Myocyte (in vitro differentiated cells): ENCODE measurements at regions not wholly inside any gene's neighbourhood (a gene's known extent, or its start where the extent isn't known, plus 50 kb on each side); places are given as distances from the start of the nearest gene placed in this dataset.
"Not testable (repeated sequence)": the region's sequence is repeated elsewhere in the genome, so short reads cannot be mapped to it uniquely, and the experiment has no call there.

ENCODE experiments used
- DNase-seq: peaks from one replicate; pipeline ENCODE4 v3.0.0-alpha.2; 2012; ENCODE audit warnings: low read depth

DNA sequence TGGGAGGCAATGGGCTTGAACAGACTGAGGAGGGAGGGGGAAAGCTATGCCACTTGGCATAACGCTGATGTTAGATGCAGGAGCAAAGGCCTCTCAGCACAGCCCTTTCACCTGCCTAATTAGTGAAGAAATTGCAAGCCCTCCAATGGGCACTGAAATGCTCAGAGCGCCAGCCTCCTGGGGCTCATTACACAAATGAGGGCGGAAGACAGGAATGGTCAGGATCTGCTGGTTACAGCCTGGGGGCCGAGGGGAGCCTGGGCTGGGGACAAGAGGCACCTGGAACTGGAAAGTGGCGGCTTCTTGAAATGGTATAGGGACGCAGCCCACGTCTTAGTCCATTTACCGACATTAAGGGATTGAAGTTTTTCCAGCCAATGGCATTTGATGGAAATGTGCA lies 50.2 kb upstream of the PLET1 start:
- DNase-seq: no peak

DNA sequence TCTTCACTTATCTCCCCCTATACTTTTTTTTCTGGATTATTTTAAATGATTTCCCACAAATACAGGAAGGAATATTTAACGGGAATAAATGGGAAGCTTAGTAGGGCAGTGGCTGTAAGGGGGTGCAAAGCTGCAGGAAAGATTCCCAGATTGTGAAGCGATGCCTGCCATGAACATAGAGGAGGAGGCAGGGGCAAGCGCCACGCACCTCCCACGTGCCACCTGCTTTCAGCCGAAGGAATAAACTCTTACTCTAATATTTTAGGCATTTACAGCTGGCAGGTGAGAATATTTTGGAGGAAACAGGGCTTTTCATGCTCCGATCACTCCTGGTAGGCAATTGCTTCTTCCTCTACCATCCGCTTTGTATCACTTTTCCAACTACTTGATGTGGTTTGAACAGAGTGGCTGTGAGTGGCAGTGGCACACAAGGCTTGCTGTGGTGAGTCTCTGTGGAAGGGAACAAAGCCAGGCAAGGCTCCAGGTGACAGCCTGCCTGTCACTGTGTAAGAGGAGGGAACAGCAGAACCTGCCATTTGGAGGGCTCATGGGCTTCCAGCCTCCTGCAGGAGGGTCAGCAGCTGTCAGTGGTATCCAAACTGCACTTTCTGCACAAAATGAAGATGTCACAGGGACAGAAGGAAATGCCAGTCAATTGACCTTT lies 54.5 kb upstream of the PLET1 start:
- peak; percentile 62 for DNase-seq

DNA sequence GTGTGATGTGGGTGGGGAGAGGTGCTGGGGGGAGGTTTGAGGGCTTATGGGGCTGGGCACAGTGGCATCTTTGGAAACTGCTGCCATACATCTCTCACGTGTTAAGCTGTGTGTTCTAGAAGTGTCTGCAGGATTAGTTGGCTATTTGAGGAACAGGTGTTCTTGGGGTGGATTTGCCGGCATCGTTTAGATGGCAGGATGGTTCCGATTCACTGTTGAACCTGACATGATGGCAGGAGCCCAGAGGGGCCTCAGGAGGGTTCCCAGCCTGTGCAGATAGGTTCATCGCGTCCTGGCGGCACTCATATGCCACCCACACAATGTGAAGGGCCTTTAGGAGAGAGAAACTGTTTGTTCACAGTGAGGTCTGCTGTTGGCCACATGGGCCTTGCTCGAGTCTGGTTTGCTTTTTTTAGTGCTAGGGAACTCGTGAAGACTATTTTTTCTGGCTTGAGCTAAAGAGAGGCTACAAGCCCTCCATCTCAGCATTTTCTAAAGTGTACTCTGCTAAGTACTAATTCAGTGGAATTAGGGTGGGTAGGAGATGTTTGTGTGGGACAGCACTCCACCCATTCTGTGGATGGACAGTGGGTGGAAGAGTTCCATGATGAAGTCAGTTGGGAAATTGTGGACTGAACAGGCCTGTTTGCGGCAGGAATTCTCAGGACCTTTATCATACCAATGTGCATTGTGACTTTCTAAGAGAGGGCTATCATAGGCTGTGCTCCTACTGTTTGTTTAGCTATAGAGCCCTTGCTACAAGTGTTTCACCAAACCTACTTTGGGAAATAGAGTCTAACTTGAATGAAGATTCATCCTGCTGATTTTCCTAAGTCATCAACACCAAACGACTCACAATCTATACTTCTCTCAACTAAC lies 55.4 kb upstream of the PLET1 start:
- DNase-seq: no peak

DNA sequence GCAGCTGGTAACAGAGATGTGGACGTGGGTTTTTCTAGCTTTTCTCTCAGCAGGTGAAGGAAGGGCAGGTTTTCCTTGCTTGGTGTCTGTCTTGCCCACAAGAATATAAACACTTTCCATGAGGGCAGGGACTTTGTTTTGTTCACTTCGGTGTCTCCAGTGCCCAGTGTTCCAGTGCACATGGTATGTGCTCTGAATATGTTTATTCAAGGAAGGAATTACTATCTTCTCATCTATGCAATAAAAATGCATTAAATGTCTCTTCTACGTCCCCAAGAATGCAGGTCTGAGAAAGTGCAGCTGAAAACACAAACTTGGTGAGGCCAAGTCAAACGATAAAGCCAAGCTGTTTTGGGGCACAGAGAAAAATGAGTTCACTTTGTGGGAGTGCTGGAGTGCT lies 56.3 kb upstream of the PLET1 start:
- DNase-seq: no peak

DNA sequence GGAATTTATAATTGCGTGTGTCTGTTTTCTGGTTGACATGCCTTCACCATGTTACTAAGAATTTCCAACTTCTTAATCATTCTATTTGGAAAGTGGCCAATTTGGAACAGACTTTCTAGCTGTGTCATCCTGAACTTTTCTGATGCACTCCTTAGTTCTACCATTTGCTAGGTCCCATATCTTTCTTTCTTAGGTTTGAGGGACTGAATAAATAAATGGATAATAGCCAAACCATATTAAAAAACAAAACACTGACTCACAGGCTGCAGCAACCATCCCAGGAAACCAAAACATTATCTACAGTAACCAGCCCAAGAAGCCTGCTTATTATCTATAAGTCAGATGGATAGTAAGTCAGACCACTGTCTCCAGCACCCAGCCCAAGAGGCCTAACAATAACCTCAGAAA lies 57.5 kb upstream of the PLET1 start:
- DNase-seq: peak; percentile 90

DNA sequence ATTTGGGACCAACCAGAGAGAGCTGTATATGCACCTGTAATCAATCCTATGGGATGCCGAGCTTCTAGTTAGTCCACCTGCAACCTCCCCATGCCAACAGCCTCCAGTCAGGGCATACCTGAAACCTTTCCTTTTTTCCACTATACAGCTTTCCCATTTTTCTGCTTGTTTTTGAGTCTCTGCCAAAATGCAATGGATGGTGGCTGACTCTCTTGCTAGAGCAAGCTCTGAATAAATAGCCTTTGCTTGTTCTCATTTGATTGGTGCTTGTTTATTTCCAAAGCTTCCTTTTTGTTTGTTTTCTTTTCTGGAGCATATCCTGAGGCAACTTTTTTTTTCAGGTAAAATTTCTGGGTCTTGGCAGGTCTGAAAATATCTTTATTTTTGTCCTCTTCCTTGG lies 58.0 kb upstream of the PLET1 start:
- DNase-seq: no peak

DNA sequence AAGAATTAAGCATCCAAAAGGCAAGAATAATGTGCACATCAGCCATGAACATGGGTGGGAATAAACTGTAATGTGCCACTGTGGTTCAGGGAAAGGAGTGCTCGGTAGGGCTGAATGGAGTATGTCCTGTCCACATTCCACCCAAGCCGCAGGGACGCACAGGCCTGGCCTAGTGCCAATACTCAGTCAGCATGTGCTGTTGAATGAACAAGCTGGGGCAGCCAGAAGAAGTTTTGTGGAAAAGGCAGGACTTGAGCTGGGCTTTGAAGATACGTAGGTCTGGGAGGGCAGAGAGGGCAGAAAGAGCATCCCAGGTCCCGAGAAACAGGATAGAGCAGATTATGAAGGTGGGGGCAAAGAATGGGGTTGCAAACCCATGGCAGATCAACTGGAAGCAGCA lies 60.0 kb upstream of the PLET1 start:
- DNase-seq: peak; percentile 84

DNA sequence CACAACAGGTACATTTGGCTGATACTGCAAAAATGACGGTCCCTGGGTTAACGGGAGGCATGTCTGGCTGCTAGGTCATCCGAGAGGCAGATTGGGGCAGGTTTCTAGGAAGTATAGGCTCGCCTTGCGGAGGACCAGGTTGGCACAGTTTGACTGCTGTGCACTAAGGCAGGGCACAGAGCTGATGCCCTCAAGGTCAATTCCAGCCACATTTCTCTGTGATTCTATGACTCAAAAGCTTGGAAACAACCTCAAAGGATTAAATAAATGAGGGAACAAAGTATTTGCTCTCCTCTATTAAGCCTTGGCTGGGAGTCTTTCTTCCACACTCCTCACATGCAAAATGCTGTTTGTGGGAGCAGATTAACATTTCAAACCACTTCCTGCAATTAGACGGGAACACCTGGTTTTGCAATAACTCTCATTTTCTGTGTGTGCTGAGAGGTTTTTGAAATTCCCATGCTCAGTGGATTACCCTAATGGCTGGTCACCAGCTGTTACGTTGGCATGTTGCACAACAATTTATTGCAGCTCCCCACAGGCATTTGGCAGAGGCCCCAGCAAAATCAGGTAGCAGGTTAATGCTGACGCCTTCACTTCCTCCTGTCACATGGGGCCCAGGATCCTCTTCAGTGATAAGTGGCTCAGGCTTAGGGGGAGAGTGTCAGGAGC lies 61.0 kb upstream of the PLET1 start:
- DNase-seq: peak; percentile 90

DNA sequence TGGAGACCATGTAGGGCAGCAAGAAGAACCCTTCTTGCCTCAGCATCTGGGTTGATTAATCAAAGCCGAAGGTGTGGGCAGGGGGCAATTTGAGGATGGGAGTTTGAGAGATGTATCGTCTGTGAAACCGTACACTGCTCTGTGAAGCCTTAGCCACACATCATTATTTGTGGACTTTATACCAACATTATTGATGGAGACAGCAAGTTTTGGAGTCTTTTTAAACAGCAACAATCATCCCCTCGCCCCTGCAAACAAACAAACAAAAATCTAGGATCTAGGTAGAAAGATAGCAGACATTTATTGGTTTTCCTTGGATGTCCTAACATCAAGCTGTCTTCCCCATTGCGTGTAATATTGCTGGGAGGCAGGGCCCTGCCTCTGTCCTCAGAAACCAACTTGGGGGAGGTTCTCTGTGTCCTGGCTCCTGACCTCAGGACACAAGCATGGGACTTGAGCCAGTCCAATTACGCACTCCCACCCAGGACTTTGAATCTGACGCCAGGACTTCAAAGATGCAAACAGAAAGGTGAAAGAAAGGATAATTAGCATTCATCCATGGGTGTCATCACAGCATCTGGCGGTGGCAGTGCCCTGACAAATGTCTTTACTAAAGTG lies 61.6 kb upstream of the PLET1 start:
- DNase-seq: no peak

DNA sequence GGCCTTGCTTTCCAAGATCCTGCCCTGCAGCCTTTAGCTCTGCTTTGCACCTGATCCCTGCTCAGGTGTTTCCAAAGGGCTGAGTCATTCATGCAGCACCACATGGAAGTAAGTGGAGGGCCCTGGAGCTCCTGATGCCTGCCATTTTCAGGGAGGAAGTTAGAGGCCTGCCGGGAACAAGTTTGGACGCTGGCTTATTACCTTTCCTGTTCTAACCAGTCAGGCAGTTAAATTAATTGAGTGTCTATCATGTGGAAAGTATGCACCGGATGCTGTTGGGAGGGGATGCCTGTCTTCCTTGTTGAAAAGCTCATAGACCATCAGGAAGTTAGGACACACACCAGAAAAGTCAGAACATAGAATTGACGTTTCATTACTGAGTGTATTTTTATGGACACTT lies 73.7 kb upstream of the PLET1 start:
- DNase-seq: no peak

DNA sequence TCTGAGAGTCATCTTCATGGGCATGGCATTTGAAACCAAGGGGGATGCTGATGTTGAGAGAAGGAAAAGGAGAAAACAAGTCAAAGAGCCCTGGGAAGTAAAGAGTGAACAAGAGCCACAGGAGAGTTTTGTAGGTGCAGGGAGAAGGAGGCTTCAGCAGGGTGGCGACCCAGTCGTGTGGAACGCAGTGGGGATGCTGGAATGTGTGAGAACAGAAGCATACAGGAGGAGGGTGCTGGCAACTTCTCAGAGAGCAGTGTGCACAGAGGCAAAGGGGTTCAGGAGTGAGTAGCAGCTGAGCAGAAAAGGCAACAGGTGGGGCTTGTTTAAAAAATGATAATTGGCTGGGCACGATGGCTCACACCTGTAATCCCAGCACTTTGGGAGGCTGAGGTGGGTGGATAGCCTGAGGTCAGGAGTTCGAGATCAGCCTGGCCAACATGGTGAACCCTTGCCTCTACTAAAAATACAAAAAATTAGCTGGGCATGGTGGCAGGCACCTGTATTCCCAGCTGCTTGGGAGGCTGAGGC lies 75.8 kb upstream of the PLET1 start:
- DNase-seq: no peak

DNA sequence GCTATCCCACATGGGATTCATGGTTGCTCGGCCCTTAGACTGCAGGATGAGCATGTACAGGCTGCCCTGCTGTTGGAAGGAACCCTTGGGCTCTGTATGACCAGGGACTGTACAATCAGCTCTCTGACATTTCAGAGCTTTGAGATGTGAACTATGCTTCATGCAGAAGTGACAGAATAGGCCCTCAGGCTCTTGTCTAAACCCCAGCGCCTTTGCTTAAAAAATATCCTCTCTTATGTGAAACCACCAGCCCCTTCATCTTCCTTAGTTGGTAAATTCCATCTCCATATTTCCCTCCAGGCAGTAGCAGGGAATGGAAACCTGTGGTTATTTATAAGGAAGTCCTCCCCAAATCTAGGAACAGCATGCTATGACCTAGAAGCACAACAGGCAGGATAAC lies 78.9 kb upstream of the PLET1 start:
- no peak for DNase-seq

DNA sequence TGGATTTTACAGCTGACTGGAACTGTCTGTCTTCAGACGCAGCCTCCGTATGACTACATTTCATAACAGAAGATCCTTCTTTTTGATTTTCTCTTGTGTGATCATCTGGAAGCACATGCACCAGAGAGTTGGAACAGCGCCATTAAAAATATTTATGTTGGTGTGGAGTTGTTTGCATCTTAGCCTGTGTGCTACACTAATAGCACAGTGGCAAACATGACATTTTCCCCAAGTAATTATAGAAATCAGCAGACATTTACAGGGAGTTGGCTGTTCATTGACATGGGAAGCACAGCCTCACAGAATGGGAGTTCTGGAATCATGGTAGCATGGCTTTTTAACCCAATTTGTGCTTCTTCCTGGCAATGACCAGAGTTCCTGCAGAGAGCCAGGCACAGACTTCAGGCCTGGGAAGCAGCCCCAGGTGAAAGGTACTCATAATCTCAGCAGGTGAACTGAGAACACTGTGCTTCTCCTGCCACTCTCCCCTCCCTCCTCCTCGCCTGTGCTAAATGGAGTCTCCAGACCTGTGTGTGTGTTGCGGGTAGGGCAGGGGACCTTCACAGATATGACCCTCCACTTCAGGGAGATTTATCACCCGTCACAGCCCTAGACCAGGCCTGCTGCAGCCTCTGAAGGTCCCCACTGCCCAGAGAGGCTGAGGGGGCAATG lies 82.8 kb upstream of the PLET1 start:
- DNase-seq: no peak

DNA sequence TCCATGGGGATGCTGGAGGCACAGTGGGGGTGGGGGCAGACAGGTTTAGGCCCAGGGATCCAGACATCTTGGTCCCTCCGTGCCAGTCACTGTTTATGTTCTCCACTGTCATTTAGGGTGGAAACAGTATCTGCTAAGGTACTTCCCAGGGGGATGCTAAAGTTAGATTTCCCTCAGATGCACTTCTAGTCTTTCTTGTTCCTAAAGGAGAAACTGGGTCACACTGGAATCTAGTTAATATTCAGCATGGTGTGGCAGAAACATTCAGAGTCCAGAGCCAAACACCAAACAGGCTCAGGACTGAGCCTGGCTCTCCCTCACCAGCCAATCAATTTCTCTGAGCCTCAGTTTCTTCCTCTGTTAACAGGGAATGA lies 83.4 kb upstream of the PLET1 start:
- DNase-seq: no peak

DNA sequence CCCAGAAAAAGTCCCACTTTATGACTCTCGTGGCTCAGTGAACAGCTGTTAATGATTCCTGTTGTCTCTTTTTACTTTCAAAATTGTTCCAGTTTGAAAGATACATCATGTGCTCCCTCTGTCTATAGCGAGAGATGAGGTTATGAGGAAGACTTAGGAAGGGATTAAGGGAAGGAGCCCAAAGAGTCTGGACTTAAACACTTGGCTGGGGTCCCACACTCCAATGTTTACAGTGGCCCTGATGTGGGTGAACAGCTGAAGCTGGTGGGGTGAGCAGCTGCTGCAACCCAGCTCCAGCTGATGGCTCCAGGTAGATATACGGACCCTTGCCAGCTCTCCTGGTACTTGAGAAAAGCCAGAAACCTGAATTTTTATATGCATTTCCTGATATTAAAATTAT lies 84.5 kb upstream of the PLET1 start:
- peak; percentile 55 for DNase-seq

DNA sequence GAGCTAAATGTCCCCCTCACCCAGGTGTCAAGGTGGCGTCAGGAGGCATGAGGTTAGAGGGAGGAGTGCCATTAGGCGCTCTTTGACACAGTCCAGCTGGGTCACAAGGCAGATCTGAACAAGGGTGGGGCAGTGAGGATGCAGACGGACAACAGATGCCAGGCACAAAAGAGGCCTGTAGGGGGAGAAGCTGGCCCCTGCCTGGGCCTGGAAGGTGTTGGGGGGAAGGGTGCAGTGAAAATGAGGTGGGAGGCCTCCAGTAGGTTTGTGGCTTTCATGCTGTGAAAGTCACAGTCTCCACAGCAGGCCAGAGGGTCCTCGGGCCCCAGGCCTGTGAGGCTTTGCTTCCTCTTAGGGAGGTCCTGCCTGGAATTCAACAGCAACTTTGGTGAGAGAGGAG lies 85.0 kb upstream of the PLET1 start:
- peak; percentile 32 for DNase-seq

DNA sequence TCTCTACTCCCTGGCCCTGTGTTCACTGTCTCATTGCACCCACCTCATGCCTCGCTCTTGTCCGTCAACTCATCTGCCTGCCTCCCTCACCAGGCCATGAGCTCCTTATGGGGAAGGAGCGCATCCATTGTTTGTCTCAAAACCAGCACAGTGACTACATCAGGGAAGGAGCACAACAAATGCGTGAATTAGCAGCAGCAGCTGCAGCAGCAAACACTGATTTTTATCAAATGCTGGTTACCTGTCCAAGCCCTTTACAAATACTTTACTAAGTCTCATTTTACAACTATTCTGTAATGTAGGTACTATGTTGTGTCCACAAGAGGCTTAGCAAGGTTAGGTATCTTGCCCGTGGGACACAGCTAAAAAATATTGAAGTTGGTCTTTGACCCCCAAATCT lies 85.9 kb upstream of the PLET1 start:
- no peak for DNase-seq

DNA sequence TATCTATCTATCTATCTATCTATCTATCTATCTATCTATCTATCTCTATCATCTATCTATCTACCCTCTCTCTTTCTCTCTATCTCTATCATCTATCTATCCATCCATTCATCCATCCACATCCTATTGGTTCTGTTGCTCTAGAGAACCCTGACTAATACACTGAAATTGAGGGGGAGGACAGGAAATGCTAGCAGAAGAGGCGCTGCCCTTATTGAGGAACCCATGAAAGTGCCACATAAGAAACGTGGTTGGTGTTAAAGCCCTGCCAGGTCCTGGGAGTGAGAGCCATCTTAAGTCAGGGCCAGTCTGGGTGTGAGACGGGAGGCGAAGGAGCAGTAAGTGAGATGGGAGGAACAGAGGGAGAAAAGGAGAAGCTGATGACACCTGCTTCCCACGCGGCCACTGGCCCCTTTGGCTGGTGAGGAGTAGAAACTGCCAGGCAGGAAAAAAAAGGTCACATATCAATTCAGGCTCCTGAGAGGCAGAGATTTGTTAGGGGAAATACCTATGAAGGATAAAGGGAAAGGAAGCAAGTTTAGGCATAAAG lies 87.9 kb upstream of the PLET1 start:
- DNase-seq: no peak

DNA sequence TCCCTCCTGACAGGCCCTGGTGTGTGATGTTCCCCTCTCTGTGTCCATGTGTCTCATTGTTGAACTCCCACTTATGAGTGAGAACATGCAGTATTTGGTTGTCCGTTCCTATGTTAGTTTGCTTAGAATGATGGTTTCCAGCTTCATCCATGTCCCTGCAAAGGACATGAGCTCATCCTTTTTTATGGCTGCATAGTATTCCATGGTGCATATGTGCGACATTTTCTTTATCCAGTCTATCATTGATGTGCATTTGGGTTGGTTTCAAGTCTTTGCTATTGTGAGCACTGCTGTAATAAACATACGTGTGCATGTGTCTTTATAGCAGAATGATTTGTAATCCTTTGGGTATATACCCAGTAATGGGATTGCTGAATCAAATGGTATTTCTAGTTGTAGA lies 90.8 kb upstream of the PLET1 start:
- DNase-seq: not testable (repeated sequence)

DNA sequence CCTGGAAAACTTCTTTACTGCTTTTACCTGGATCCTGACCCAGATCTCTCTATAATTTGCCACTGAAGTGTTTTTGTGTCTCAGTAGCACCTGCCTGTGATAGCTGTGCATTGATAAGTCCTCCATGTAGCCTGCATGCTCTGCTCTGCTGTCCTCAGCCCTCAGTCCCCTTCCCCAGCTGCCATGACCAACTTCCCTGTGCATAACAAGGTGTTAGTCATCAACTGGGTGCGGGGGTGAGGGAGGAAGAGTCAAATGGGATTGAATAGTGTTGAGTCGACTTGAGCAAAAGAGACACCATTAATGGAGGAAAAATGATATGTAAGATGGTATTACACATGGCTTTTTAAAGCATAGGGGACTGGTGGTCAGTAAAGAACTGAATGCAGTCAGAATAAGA lies 92.2 kb upstream of the PLET1 start:
- peak; percentile 27 for DNase-seq

DNA sequence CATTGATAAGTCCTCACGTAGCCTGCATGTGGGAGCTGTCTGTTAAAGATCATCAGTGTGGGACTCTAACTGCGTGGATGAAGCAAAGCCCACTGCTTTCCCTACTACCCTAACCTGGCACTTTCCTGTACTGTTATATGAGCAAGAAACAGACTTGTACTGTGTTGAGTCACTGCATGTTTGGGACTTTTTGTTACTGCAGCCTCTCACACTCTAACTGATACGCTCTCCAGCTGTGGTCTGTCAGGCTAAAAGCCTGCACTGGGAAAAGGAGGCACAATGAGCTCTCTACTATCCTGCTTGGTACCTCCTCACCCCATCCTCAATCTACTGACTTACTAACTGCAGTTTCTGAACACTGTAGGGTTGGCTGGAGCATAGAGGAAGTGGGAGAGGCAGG lies 93.7 kb upstream of the PLET1 start:
- no peak for DNase-seq
